GM21381 (cell line): ENCODE measurements at regions not wholly inside any gene's neighbourhood (a gene's known extent, or its start where the extent isn't known, plus 50 kb on each side); places are given as distances from the start of the nearest gene placed in this dataset.
A peak's percentile ranks its signal among the peaks of the same experiment; 100 is the strongest.
"Not testable (repeated sequence)": the region's sequence is repeated elsewhere in the genome, so short reads cannot be mapped to it uniquely, and the experiment has no call there.

Source experiments
- ATAC-seq: cut with Tn5 transposase; IDR thresholded peaks from one replicate; pipeline ENCODE4 v1.9.1; 2021; ENCODE audit warnings: mild to moderate bottlenecking, moderate library complexity; ENCODE audit not compliant: unreplicated experiment

GRCh38 chr15:31217566-31218270, 108.9 kb upstream of the KLF13 start:
- ATAC-seq = no peak

DNA sequence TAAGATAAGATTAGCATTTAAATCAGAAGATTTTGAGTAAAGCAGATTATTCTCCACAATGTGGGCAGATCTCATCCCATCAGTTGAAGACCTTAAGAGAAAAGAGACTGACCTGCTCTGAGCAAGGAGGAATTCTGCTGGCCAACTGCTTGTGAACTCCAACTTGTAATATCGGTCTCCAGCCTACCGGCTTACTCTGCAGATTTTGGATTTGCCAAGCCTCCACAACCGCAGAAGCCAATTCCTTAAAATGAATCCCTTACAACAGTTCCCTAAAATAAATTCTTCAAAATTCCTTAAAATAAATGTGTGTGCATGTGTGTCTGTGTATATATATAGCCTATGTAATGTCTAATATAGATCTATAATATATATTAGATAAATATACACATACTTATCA, 107.4 kb upstream of the KLF13 start:
- ATAC-seq = no peak

DNA sequence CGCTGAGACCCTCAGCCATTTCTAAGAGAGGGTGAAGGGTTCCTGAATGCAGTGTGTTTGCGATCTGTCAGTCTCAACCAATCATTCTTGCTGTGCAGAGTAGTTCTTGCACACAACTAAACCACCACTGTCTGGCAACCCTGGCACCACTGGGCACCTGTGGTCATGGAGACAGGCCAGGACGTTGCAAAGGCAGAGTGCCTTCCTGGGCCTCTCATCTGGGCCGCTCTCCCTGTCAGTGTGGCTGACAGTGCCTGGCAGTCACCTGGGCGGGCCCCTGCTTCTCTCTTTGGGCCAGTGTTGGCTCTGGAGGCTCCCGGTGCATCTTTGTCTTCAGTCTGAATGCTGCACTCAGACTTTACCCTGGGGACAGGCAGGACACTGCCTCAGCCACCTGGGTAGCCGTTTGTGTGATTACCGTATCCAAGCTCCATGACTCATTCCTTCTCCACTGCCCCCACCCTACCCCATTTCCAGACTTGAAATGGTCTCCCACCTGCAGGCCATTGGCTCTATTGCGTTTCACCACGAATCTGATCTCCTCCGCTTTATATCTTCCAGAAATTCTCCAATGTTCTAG, 104.6 kb upstream of the KLF13 start:
- ATAC-seq = no peak

DNA sequence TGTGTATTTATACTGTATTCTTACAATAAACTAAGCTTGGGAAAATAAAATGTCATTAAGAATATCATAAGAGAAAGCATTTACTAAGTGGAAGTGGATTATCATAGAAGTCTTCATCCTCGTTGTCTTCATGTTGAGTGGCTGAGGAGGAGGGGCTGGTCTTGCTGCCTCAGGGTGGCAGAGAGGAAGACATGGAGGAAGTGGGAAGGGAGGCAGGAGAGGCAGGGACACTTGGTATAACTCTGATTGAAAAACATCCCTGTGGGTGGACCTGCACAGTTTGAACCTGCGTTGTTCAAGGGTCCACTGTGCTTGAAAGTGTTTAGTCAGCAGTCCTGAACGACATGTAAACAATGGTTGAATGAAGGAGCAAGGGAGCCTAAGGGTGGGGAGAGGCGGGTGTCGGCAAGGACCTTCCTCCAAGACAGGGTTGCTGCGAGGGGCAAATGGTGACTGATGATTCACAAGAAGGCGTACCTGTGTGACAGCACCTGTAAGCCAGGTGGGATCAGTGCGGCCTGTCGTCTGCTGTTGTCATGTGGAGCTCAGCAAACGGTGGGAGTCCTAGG, 103.8 kb upstream of the KLF13 start:
- no peak for ATAC-seq

DNA sequence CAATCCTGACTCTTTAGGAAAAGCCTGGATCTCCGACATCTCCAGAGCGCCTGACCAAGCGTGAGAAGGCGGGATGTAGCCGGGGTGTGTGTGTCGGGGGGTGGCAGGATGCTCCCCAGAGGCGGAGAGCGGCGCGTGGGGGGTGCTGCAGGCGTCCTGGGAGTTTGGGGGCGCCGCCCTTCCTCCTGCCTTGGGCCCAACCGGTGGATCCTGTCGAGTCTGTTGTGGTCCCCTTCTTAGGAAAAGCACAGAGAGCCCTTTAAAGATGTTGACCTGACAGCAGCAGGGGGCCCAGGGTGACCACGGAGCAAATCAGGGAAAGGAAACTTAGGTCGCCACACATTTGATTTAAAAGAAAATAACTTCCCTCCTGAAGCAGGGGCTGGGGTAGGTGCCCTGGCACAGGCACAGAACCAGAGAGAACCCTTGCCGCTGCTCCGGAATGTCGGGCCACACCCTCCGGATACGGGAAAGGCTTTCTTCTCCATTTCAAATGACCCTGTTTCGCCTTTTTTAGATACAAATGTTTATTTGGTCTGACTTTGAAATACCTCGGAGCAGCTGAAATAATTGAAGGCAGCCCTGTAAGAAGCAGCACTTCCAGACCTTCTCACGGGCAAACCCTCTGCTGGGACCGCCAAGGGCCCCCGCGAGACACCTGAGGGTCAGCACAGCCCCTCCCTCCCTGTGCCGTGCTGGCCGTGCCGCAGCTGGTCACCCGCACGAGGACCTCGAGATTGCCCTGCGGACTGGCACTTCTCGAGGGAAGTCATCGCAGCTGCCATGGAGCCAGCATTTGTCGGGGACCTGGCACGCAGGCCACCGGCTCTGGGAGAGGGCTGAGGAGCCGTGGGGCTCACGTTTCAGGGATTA, 102.9 kb upstream of the KLF13 start:
- no peak for ATAC-seq

- ATAC-seq = not testable (repeated sequence)
Measured at GRCh38 chr15:31224661-31225060, 102.0 kb upstream of the KLF13 start.

DNA sequence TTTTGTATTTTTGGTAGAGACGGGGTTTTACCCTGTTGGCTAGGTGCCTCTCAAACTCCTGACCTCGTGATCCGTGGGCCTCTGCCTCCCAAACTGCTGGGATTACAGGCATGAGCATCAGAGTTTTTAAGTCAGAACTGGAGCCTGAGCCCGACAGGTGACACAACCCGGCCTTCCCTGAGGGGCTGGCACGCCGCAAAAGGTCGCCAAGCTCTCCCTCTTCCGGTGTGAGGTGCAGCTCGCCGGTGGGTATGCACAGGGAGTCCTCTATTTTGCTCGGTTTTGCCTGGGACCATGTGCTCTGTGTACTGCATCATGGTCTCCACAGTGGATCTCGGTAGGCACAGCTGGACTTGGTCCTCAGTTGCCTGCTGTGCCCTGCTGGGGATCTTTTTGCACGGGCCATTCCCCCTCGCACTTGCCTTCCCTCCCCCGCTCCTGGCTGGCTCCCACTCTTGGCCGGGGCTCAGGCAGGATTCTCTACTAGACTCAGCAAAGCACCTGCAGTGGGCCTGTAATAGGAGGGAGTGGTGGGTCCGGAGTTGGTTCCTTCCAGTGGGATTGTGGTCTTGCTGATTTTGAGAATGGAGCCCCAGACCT, 101.2 kb upstream of the KLF13 start:
- ATAC-seq = no peak

- no peak for ATAC-seq
Measured at GRCh38 chr15:31226021-31226420, 100.6 kb upstream of the KLF13 start.

- no peak for ATAC-seq
Measured at GRCh38 chr15:31227235-31227634, 99.4 kb upstream of the KLF13 start.

GRCh38 chr15:31228011-31228484, 98.6 kb upstream of the KLF13 start:
- ATAC-seq = no peak

DNA sequence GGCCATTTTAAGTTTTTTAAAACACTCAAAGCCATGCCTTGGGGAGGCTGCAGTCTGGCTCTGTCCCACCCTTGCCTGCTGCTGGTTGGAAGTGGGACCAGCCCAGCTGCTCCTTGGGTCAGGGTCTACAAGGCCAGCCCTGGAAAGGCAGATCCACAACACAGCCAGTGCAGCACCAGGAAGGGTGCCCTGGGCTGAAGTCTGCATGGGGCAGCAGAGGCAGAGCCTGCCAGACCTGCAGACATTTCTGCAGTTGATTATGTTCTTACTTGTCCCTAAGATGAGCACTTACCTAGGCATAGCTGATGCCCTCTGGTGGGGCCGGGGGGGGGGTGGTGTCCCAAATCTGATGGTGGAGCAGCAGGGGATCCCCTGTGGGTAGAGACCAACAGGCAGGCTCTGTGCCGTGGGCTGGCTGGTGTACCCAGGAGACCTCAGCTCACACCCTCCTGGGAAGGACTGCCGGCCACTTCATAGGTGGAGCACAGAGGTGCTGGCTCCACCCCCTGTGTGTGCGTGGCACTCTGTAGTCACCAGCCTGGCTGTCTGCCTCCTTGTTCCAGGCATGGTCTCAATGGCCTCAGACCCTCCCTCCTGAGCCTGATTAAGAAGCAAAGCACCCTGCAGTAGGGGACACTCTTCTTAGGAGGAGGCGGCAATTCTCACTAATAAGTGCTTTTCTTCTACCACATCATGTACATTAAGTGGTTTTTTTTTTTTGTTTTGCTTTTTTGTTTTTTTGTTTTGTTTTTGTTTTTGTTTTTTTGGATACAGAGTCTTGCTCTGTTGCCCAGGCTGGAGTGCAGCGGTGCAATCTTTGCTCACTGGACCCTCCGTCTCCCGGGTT, 97.4 kb upstream of the KLF13 start:
- ATAC-seq = peak; percentile 58

DNA sequence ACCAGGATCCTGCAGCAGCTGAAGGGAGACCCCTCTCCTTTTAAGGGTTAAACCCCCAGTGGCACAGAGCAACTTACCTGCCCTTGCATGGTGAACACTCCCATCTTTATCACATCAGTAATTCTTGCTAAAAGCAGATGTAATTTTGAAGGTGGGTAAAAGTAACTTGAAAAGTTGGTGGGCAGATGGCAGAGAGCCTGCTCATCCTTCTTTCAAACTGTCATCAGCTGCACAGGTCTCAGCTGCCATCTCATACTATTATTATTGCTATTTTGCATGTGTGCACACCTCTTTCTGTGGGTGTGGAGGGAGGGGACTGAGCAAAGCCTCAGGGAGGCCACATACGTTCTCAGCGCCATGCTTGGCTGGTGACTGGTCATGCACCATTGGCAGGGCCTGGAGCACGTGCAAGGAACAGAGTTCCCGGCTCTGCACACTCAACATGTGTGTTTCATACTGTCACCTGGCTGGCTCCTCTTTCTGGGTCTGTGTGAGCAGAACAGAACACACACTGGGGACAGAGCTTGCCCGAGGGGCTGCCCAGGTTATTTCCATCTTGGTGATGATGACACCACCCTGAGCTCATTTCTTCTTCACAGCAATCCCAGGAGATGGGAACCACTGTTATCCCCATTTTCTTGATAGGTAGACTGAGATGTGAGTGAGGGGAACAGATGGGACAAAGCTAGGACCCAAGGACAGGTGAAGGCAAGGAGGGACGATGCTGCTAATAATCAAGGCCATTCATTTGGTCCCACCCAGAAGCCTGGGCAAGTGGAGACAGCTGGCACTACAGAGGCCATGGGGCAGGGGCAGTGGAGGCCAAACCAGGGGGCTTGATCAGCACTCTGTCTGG, 95.8 kb upstream of the KLF13 start:
- ATAC-seq = peak; percentile 81

GRCh38 chr15:31234815-31235214, 91.8 kb upstream of the KLF13 start:
- ATAC-seq = no peak

- ATAC-seq = no peak
Measured at GRCh38 chr15:31235311-31236183, 91.1 kb upstream of the KLF13 start.

- ATAC-seq = no peak
Measured at GRCh38 chr15:31236184-31237042, 90.2 kb upstream of the KLF13 start.

- no peak for ATAC-seq
Measured at GRCh38 chr15:31237043-31237324, 89.7 kb upstream of the KLF13 start.

DNA sequence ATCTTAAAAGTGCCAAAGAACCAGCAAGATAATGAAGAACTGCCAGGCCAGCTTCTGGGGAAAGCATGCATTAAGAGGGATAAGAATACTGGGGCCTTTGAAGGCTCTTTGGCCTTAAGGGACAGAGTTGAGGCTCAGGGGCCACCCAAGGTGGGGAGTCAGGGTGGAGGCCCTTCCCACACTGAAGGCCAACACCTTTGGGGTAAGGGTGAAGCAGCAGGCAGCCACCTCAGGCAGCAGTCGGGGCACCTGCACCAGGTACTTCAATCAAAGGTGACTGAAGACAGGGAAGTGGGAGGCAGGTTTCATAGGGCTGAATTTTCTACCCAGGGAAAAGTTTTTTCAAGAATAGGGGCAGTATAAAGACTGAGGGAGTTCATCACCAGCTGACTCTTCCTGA, 87.7 kb upstream of the KLF13 start:
- no peak for ATAC-seq

GRCh38 chr15:31239409-31239808, 87.2 kb upstream of the KLF13 start:
- no peak for ATAC-seq
